PC-3 (cell line): ENCODE measurements at regions not wholly inside any gene's neighbourhood (a gene's known extent, or its start where the extent isn't known, plus 50 kb on each side); places are given as distances from the start of the nearest gene placed in this dataset.

Experiments
- ATAC-seq: fragments of 200-7000 bp; cut with Tn5 transposase; 2 replicates; pipeline ENCODE4 v1.9.1; 2020; ENCODE audit warnings: mild to moderate bottlenecking, moderate library complexity
- BruUV-seq: library from RNA; stranded (reverse); fragments of 400-500 nt; replicated peaks from 2 replicates; lab custom pipeline; 2021; lab: Mats Ljungman, UMichigan
- CTCF ChIA-PET: fragments of 300-600 bp; sonication (Branson Sonifier 250); formaldehyde crosslinking; loops from one replicate; lab custom pipeline; 2022; ENCODE audit warnings: antibody characterized with exemption; lab: Charles Lee
- POLR2A ChIA-PET: fragments of 300-600 bp; sonication (Branson Sonifier 250); formaldehyde crosslinking; loops from one replicate; lab custom pipeline; 2022; ENCODE audit warnings: antibody characterized with exemption; ENCODE audit not compliant: unreplicated experiment; lab: Charles Lee
- DNase-seq: peaks from one replicate; pipeline ENCODE4 v3.0.0-alpha.2; 2015
- H2AFZ ChIP-seq: fragments of 300-600 bp; sonication (generic); 2 replicates; pipeline ENCODE4 v1.6.0; 2016; ENCODE audit warnings: antibody characterized with exemption, low read length
- H3F3A ChIP-seq: fragments of 300-600 bp; sonication (generic); one replicate; pipeline ENCODE4 v1.6.0; 2017; ENCODE audit warnings: antibody characterized with exemption, low read length, control low read depth, mild to moderate bottlenecking; ENCODE audit not compliant: unreplicated experiment
- H3K27ac ChIP-seq: fragments of 300-600 bp; sonication (generic); 2 replicates; pipeline ENCODE4 v1.5.1; 2016; ENCODE audit warnings: mild to moderate bottlenecking, low read length
- H3K27me3 ChIP-seq: fragments of 300-600 bp; sonication (generic); 2 replicates; pipeline ENCODE4 v1.6.1; 2016; ENCODE audit warnings: low read length, mixed read lengths
- H3K36me3 ChIP-seq: fragments of 300-600 bp; sonication (generic); 2 replicates; pipeline ENCODE4 v1.6.1; 2016; ENCODE audit warnings: low read depth, mixed run types, low read length, mixed read lengths
- H3K4me1 ChIP-seq: fragments of 300-600 bp; sonication (generic); 2 replicates; pipeline ENCODE4 v1.5.1; 2016; ENCODE audit warnings: low read length; ENCODE audit not compliant: insufficient read depth
- H3K4me2 ChIP-seq: fragments of 300-600 bp; sonication (generic); 2 replicates; pipeline ENCODE4 v1.6.0; 2016; ENCODE audit warnings: low read length
- H3K4me3 ChIP-seq: fragments of 300-600 bp; sonication (generic); 2 replicates; pipeline ENCODE4 v1.5.1; 2016; ENCODE audit warnings: mild to moderate bottlenecking, low read length, mixed read lengths
- H3K79me2 ChIP-seq: fragments of 300-600 bp; sonication (generic); 2 replicates; pipeline ENCODE4 v1.6.1; 2017; ENCODE audit warnings: low read length, mixed read lengths
- H3K9ac ChIP-seq: fragments of 300-600 bp; sonication (generic); 2 replicates; pipeline ENCODE4 v1.6.0; 2016; ENCODE audit warnings: mild to moderate bottlenecking, low read length
- H3K9me2 ChIP-seq: fragments of 300-600 bp; sonication (generic); replicated peaks from 2 replicates; pipeline ENCODE4 v1.6.1; 2016; ENCODE audit warnings: mixed run types, low read length, mixed read lengths
- H3K9me3 ChIP-seq: fragments of 300-600 bp; sonication (generic); 2 replicates; pipeline ENCODE4 v1.6.1; 2016; ENCODE audit warnings: low read length, mixed read lengths
- H4K20me1 ChIP-seq: fragments of 300-600 bp; sonication (generic); 2 replicates; pipeline ENCODE4 v1.6.1; 2016; ENCODE audit warnings: low read length, mixed read lengths
- EZH2 ChIP-seq: fragments of 300-600 bp; sonication (generic); IDR thresholded peaks from one replicate; pipeline ENCODE4 v1.6.1; 2017; ENCODE audit warnings: antibody characterized with exemption, mild to moderate bottlenecking, low read length; ENCODE audit not compliant: unreplicated experiment
- EZH2phosphoT487 ChIP-seq: fragments of 300-600 bp; sonication (generic); IDR thresholded peaks from 2 replicates; pipeline ENCODE4 v1.6.1; 2018; ENCODE audit warnings: mild to moderate bottlenecking, antibody characterized with exemption, low read length, borderline replicate concordance
- intact Hi-C: fragments of 100-400 bp; cut with micrococcal nuclease; formaldehyde crosslinking; loops from 2 replicates; pipeline ENCODE4 v1.9.0; 2023
- TF ChIP-seq, protein P1 (sequence below): fragments of 300-600 bp; sonication (generic); conservative IDR thresholded peaks from 2 replicates; pipeline ENCODE4 v1.5.1; 2017; ENCODE audit warnings: antibody characterized with exemption, low read depth, mild to moderate bottlenecking, low read length

DNA sequence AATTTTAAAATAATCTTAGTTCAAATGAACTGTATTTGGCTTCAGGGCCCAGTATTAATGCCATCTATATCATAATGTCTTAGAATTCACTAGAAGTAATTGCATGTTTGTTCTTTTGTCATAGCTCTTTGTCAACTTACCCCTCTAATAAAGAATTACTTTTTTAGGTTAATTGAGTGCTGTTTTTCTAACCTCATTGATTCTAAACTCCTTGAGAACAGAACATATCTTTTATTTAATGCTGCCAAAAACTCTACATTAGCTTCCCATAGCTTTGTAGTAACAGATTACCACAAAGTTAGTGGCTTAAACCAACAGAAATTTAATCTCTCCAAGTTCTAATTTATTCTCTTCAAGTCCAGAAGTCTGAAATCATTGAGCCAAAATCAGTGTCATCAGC is 242.4 kb downstream of the LURAP1L start:
- CTCF ChIA-PET: no interaction called here
- Histone ChIP-seq H3K9me2 (no peaks in the 10 kb centered on the region), H3K9ac (no peak overlapping the region), H4K20me1 (no peaks in the 10 kb centered on the region), H3K36me3 (no peaks in the 10 kb centered on the region), H3K79me2 (no peaks in the 10 kb centered on the region), H3K27me3 (no peaks in the 10 kb centered on the region), H3K27ac (no peak overlapping the region), H2AFZ (no peak overlapping the region), H3K9me3 (no peaks in the 10 kb centered on the region), H3K4me1 (no peaks in the 10 kb centered on the region), H3K4me3 (no peak overlapping the region), H3F3A (no peaks in the 10 kb centered on the region), H3K4me2 (no peak overlapping the region)
- BruUV-seq: no TSS peak
- POLR2A ChIA-PET: no interaction called here
- TF ChIP-seq, protein P1, sequence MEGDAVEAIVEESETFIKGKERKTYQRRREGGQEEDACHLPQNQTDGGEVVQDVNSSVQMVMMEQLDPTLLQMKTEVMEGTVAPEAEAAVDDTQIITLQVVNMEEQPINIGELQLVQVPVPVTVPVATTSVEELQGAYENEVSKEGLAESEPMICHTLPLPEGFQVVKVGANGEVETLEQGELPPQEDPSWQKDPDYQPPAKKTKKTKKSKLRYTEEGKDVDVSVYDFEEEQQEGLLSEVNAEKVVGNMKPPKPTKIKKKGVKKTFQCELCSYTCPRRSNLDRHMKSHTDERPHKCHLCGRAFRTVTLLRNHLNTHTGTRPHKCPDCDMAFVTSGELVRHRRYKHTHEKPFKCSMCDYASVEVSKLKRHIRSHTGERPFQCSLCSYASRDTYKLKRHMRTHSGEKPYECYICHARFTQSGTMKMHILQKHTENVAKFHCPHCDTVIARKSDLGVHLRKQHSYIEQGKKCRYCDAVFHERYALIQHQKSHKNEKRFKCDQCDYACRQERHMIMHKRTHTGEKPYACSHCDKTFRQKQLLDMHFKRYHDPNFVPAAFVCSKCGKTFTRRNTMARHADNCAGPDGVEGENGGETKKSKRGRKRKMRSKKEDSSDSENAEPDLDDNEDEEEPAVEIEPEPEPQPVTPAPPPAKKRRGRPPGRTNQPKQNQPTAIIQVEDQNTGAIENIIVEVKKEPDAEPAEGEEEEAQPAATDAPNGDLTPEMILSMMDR: no peak
- TF ChIP-seq EZH2phosphoT487 (no peak), EZH2 (no peak)
- DNase-seq: no peak
- intact Hi-C loops: no loop called here
- ATAC-seq: no peak

DNA sequence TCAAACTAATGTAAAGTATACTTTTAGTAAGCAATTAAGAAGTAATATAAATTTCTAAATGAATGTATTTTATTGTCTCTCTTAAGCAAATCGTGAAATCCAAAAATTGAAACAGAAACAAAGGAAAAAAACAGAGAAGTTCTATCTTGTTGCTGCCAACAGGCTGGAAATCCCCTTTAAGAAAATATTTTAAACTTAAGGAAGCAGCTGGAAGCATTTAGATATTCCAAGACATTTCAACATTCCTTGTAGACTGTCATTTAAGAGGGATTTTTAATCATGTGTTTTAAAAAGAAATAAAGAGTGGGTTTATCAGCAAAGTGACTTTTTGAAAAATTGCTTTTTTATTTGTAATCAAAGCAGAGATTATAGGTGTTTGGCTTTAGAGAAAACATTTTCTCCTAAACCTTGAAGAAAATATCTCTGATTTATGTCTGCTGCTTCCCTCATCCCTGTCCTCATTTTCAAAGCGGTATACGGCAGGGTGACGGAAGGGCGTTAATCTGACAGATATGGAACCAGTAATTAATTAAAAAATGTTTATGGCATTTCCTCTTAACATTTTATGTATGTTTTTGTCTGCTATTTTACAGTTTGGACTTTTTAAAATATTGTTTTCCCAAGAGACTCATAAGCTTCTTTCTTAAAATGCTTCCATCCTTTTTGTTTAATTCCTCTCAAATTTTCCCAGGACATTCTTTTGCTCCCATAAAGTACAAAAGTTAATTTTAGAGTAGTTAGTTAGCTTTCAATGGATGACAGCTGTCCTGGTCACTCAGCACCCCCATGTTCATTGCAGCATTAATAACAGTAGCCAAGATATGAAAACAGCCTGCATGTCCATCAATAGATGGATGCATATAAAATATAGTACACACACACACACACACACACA is 245.6 kb downstream of the LURAP1L start:
- Histone ChIP-seq H3K36me3 (no peaks in the 10 kb centered on the region), H3K27ac (no peak overlapping the region), H4K20me1 (no peaks in the 10 kb centered on the region), H3K9me3 (no peaks in the 10 kb centered on the region), H3K27me3 (no peaks in the 10 kb centered on the region), H3K4me1 (peaks cover 18% of the 10 kb centered on the region), H2AFZ (no peak overlapping the region), H3F3A (no peaks in the 10 kb centered on the region), H3K79me2 (no peaks in the 10 kb centered on the region), H3K4me3 (no peak overlapping the region), H3K4me2 (no peak overlapping the region), H3K9me2 (no peaks in the 10 kb centered on the region), H3K9ac (no peak overlapping the region)
- CTCF ChIA-PET: no interaction called here
- no peak for DNase-seq
- TF ChIP-seq, protein P1: no peak
- TF ChIP-seq EZH2: no peak
- no peak for TF ChIP-seq EZH2phosphoT487
- no TSS peak for BruUV-seq
- ATAC-seq: no peak
- intact Hi-C loops: no loop called here
- POLR2A ChIA-PET: no interaction called here

DNA sequence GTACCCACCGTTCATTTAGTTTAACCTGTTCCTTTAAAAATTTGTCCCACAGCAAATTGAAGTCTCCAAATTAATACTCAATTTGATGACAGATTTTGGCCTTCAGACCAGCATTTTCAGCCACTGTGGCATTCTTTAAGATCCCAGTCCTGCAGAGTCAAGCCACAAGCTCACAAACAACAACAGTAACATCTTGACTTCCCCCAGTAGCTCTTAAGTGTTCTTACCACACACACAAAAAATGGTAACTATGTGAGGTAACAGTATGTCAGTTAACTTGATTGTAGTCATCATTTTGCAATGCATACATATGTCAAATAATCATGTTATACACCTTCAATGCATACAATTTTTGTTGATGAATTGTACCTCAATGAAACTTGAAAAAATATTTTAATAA is 247.9 kb downstream of the LURAP1L start:
- Histone ChIP-seq H3K9ac (no peak overlapping the region), H2AFZ (no peak overlapping the region), H3K4me2 (no peak overlapping the region), H3K27ac (no peak overlapping the region; the same call in 1 of the 2 replicates), H3K36me3 (no peaks in the 10 kb centered on the region), H3F3A (no peaks in the 10 kb centered on the region), H3K9me2 (no peaks in the 10 kb centered on the region), H4K20me1 (no peaks in the 10 kb centered on the region), H3K27me3 (no peaks in the 10 kb centered on the region), H3K9me3 (no peaks in the 10 kb centered on the region), H3K79me2 (no peaks in the 10 kb centered on the region), H3K4me3 (no peak overlapping the region), H3K4me1 (peaks cover 18% of the 10 kb centered on the region)
- intact Hi-C loops: loop anchor here (2.0 kb wide), 1 partner anchor 138 kb away; no protein-coding TSS in a partner anchor
- CTCF ChIA-PET: no interaction called here
- TF ChIP-seq, protein P1: no peak
- TF ChIP-seq EZH2phosphoT487 (no peak), EZH2 (no peak)
- DNase-seq: peak; percentile 8
- ATAC-seq: no peak
- POLR2A ChIA-PET: no interaction called here
- no TSS peak for BruUV-seq
